Brain microvascular endothelial cell (primary cell): ENCODE measurements at regions not wholly inside any gene's neighbourhood (a gene's known extent, or its start where the extent isn't known, plus 50 kb on each side); places are given as distances from the start of the nearest gene placed in this dataset.

Experiments
- DNase-seq: peaks from one replicate; pipeline ENCODE4 v3.0.0-alpha.2; 2020
- H3K27ac ChIP-seq: fragments of 250-450 bp; sonication (Bioruptor Pico); 2 replicates; pipeline ENCODE4 v1.5.1; 2020; ENCODE audit warnings: mild to moderate bottlenecking, moderate library complexity
- H3K27me3 ChIP-seq: fragments of 250-450 bp; sonication (Bioruptor Pico); replicated peaks from 2 replicates; pipeline ENCODE4 v1.5.1; 2020; ENCODE audit warnings: mild to moderate bottlenecking
- H3K36me3 ChIP-seq: fragments of 250-450 bp; sonication (Bioruptor Pico); replicated peaks from 2 replicates; pipeline ENCODE4 v1.5.1; 2020; ENCODE audit warnings: mild to moderate bottlenecking
- H3K4me3 ChIP-seq: 2 replicates; pipeline ENCODE4 v1.5.1; 2011; ENCODE audit warnings: low read depth, mild to moderate bottlenecking, control low read depth, low read length, moderate library complexity
- CTCF ChIP-seq: IDR thresholded peaks from 2 replicates; pipeline ENCODE4 v1.5.1; 2011; ENCODE audit warnings: low read depth, mild to moderate bottlenecking, moderate library complexity, low read length, control low read depth, inconsistent platforms; ENCODE audit errors: missing control alignments
- in situ Hi-C: cut with HindIII; loops from 2 replicates; pipeline ENCODE4 v1.10.0; 2017; ENCODE audit warnings: low sequenced_read_pairs, low pct_ligation_motif_present

- Histone ChIP-seq H3K36me3 (no peaks in the 10 kb centered on the region), H3K27me3 (no peaks in the 10 kb centered on the region), H3K4me3 (no peak overlapping the region), H3K27ac (no peak overlapping the region)
- in situ Hi-C loops, result no loop called here
- no peak for DNase-seq
- TF ChIP-seq CTCF, result no peak
Measured at GRCh38 chr4:24141836-24142235, 252.0 kb upstream of the PPARGC1A start.

- no peak overlapping the region for H3K27ac ChIP-seq
- no peak for TF ChIP-seq CTCF
- DNase-seq, result no peak
- no peaks in the 10 kb centered on the region for H3K27me3 ChIP-seq
- in situ Hi-C loops, result no loop called here
- H3K36me3 ChIP-seq, result no peaks in the 10 kb centered on the region
- no peak overlapping the region for H3K4me3 ChIP-seq
Measured at GRCh38 chr4:24140892-24141291, 251.0 kb upstream of the PPARGC1A start.

GRCh38 chr4:24137671-24138601 lies 248.1 kb upstream of the PPARGC1A start:
- DNase-seq, result no peak
- in situ Hi-C loops, result no loop called here
- H3K27ac ChIP-seq, result no peak overlapping the region
- no peaks in the 10 kb centered on the region for H3K27me3 ChIP-seq
- H3K36me3 ChIP-seq, result no peaks in the 10 kb centered on the region
- no peak overlapping the region for H3K4me3 ChIP-seq
- no peak for TF ChIP-seq CTCF

GRCh38 chr4:24131954-24132673 lies 242.3 kb upstream of the PPARGC1A start:
- no peak for DNase-seq
- in situ Hi-C loops, result no loop called here
- no peak overlapping the region for H3K4me3 ChIP-seq
- TF ChIP-seq CTCF, result no peak
- H3K27ac ChIP-seq, result no peak overlapping the region
- no peaks in the 10 kb centered on the region for H3K36me3 ChIP-seq
- no peaks in the 10 kb centered on the region for H3K27me3 ChIP-seq

GRCh38 chr4:24130637-24131036 lies 240.8 kb upstream of the PPARGC1A start:
- DNase-seq, result no peak
- in situ Hi-C loops, result no loop called here
- H3K27me3 ChIP-seq, result no peaks in the 10 kb centered on the region
- H3K27ac ChIP-seq, result no peak overlapping the region
- no peak for TF ChIP-seq CTCF
- no peaks in the 10 kb centered on the region for H3K36me3 ChIP-seq
- no peak overlapping the region for H3K4me3 ChIP-seq
